HG02973 (cell line): ENCODE measurements at regions not wholly inside any gene's neighbourhood (a gene's known extent, or its start where the extent isn't known, plus 50 kb on each side); places are given as distances from the start of the nearest gene placed in this dataset.
"Not testable (repeated sequence)": the region's sequence is repeated elsewhere in the genome, so short reads cannot be mapped to it uniquely, and the experiment has no call there.

Experiments used
- ATAC-seq: cut with Tn5 transposase; IDR thresholded peaks from one replicate; pipeline ENCODE4 v1.9.1; 2021; ENCODE audit warnings: moderate library complexity; ENCODE audit not compliant: unreplicated experiment

DNA sequence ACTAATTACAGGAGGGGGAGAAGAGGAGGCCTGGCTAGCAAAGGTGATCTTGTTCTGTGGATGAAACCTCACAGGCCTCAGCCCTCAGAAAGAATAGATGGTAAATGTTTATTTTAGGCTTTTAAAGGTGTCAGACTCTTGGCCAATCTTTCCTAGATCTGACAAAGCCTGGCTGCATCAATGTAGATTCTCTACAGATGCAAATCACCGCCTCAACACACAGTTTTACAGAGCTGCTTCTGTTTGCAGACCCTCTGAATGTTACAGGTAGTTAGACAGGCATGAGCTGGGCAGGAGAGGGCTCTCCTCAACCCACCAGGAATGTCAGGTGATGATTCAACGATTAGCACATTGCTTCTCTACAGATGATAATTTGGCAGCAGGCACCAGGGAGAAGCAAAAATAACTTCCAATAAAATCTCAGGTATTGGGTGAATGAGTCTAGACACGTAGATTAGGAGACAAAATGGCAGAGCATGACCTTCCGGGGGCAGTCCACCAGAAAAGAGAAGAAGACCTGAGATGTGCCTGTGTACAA is 105.4 kb upstream of the VANGL1 start:
- no peak for ATAC-seq

DNA sequence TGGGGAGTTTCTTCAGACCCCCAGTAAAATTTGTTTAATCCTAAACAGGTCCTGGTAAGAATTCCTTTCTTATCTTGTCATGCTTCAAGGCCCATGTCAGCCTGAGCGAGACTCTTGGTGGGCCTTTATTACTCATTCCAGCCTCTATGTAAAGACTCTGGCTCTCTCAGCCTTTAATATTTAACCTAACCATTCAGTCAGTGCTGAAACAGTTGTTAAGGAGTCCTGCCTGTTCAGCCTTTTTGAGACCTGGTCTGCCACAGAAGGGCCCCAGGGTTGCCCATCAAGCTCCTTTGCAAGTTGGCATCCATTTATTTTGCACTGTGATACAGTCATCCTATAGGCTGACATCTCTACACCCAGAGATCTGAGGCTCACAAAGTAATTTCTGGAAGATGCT is 107.7 kb upstream of the VANGL1 start:
- ATAC-seq: no peak

DNA sequence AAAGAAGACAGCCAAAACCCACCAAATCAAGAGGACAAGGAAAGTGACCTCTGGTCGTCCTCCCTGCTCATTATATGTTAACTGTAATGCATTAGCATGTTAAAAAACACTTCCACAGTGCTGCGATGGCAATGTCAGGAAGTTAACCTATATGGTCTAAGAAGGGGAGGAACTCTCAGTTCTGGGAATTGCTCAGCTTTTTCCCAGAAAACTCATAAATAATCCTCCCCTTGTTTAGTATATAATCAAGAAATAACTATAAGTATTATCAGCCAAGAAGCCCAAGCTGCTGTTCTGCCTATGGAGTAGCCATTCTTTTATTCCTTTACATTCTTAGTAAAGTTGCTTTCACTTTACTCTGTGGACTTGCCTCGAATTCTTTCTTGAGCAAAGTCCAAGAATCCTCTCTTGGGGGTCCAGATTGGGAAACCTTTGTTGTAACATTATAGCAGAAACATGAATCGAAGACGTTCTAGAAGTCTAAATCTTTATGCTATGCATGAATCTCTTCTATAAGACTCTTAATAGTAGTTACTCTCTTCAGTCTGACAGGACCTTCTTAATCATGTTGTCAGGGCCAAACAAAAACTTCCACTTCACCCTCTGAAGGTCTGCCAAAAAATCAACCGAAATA is 110.0 kb upstream of the VANGL1 start:
- no peak for ATAC-seq

DNA sequence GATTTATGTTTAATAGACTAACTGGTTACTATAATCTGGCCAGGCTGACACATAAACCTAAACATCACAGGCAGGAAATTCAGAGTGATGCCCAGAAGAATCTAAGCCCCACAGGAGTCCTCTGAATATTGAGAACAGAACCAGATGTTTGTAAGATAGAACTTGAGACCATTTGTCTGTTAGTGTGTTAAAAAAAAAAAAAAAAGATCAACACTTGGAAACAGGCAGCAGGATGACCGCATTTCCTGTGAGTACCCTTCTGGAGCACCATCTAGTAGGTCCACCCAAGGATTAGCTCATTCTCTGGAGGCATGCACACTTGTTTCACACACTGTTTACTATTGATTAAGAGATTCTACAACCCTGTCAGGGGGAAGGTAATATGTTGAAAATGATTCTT is 111.4 kb upstream of the VANGL1 start:
- no peak for ATAC-seq

DNA sequence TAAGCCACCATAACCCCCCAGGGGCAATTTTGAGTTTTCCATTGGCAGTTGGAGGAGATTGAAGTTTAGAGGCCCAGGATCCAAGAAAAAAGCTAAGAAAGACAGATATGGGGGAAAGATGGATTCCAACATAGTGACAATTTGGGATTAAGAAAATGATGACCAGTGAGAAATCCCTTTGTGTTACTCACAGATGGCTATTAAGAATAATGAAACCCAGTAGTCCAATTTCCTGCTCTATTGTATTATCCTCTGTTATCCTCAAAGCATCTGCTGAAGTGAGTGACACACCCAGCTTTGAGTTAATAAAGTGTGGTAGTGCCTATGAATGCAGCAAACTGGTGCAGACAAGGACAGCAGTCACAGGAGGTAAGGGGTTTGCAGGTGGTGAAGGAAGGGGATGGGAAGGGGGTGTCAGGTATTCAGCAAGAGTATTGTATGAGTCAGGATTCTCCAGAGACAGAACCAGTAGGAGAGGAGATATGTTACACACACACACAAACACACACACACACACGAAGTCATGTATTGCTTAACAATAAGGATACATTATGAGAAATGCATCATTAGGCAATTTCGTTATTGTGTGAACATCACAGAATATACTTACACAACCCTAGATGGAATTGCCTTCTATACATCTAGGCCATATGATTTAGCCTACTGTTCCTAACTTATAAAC is 112.4 kb upstream of the VANGL1 start:
- ATAC-seq: no peak

DNA sequence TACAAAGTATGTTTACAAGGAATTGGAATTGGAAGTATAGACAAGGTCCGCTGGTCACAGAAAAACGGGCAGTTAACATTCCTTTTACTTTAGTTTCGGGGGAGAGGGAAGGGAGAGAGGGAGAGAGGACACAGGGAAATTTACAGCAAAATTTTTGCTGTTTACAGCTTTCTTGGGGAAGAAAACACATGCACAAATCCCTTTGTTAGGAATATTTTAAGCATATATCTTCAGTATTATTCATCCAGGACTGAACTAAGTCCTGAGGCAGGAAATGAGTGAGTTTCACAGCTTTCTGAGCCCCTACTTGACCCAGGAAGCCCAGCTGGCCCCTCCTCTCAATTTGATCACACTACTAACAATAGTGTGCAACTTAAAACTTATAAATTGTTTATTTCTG is 113.4 kb upstream of the VANGL1 start:
- ATAC-seq: not testable (repeated sequence)

DNA sequence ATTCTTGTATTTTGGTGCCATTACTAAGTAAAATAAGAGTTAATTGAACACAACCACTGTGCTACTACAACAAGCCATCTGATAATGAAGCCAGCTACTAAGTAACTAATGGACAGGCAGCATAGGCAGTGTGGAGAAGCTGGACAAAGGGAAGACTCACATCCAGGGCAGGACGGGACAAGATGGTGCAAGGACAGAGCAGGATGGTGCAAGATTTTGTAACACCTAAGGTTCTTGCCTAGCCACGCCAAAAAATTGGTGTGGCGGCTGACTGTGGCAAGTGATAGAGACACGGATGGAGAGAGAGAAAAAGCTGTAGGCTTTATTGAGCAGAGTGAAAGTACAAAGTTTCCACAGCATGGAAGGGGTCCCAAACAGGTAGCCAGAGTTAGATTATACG is 114.0 kb upstream of the VANGL1 start:
- no peak for ATAC-seq

DNA sequence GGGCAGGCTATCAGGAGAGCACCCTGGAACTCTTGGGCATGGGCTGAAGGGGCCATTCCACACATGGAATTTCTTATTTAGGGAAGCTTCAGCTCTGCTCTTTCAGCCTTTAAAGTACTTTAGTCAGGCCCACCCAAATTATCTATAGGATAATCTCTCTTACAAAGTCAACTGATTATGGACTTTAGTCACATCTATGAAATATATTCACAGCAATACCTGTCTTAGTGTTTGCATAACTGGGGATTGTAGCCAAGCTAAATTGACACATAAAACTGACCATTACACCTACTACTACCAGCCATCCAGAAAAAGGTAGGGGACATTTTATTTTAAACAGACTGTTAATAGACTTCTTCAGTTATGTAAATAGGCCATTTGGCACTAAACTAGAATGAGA is 114.9 kb upstream of the VANGL1 start:
- ATAC-seq: no peak

DNA sequence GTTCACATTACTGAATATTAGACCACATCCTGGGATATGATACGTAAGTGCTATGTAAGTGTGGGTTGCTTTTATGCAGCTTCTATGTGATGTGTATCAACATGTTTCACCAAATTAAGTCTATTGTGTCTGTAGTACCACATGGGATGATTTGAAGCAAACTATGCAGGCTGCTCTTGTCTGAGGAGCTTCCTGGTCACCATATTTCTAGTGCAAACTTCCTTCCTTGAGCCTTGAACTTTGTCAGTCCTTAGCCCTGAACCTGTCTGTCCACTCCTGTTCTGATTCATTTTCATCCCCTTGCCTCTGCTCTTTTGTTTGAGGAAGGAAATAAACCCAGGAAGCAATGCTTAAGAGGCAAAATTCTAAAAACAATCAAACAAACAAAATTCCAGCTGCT is 117.5 kb upstream of the VANGL1 start:
- ATAC-seq: no peak

DNA sequence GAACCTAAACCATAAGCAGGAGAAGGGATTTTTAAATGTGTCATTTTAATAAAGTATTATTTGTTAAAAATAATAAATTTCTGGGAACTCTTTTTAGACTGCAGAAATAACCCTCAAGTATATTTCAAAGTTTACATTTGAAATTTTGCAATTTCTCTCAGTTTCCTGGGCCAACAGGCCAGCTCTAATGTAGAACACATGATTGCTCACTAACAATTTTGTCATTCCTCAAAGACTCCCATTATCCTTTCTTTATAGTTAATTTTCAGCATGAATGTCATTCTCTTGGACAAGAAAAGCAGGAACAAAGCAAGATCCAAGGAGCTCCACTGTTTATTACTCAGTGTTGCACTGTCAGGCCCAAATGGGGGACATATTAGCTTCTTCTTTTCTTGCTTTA is 119.4 kb upstream of the VANGL1 start:
- ATAC-seq: no peak

DNA sequence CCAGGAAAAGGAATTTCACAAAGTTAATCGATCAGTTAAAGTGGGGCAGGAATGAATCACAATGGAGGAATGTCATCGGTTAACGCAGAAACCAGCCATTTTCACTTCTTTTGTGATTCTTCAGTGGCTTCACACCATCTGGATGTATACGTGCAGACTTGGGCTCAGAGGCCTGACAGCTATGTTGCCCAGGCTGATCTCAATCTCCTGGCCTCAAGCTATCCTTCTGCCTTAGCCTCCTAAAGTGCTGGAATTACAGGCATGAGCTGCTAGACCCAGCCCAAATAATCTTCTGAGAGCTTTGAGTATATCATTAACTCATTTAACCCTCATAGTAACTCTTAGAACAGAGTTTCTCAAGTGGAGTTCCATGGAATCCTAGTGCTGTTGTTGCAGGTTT is 126.5 kb upstream of the VANGL1 start:
- no peak for ATAC-seq

DNA sequence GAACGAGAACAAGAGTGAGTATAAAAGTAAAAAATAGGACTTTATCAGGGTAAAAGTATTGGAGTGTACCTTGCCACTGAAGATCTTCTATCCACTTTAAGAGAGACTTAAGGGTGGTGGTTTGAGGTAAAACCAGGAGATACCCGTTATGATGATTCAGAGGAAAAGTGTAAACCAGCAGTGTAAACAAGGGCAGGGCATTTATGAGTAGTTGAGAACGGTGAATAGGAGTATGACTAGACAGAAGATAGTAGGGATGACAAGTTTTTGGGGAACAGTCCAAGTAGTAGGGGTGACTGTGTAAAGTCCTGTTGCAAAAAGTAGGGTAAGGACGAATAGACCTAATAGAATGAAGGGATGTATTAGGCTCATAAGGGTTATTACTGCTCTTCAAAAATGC is 131.5 kb upstream of the VANGL1 start:
- ATAC-seq: not testable (repeated sequence)

DNA sequence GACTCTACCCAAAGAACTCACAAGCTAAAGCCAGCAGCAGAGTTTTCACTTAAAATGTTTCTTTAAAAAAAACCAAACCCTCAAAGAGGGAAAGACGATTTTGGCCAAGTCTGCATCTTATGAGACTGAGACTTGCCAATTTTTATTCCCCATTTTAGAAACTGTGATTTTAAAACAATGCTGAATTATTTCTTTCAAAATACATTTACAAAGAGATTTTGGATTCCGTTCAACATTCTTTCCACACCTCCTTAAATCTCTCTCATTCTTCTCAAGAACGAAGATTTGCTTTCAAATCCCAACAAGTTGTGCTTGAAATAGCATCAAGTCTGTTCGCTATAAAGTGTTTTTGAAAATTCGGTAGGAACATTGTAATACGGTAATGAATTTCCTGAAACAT is 133.9 kb upstream of the VANGL1 start:
- no peak for ATAC-seq

DNA sequence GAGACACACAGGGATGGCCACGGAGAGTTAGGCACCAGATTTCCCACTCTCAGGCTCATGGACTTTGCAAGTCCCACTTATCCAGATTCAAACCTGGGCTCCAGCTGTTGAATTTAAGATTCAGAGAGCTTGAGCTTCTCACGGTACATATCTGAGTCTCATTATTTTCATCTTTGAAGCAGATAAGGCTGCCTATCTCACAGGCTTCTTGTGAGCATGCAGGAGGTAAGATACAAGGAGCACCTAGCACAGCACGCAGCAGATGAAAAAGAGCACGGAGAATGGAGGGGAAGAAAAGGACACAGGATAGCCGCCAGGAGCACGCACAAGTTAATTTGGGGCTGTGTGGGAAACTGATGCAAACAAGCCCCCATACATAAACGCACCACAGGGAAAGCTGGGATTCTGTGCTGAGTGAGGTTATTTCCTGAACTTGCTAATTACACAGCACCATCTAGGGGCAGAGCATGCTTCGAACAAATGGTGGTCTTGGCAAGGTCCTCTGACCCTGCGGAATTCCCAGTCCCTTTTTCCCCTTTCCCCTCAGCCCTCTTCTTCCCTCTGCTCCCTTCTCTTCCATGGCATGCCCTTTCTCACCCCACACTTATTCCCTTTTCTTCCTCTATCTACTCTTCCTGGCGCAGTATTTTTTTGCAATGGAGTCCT is 134.7 kb upstream of the VANGL1 start:
- ATAC-seq: no peak

DNA sequence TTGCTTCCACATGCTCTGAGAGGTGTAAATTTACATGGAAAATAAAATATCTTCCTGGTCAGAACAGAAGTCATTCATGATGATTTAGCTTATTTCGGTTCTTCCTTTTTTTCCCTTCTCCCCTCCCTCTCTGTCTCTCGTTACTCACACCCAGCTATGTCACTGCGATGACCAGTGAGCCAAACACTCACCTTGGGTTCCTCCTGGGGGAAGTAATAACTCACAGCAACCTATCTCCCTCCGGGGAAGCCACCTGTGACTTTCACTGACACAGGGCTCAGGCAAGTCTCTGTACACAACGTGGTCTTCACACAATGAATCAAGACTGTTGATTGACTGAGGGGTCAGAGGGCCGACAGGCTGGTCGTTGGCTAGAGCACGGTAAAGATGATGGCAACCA is 135.3 kb upstream of the VANGL1 start:
- no peak for ATAC-seq

DNA sequence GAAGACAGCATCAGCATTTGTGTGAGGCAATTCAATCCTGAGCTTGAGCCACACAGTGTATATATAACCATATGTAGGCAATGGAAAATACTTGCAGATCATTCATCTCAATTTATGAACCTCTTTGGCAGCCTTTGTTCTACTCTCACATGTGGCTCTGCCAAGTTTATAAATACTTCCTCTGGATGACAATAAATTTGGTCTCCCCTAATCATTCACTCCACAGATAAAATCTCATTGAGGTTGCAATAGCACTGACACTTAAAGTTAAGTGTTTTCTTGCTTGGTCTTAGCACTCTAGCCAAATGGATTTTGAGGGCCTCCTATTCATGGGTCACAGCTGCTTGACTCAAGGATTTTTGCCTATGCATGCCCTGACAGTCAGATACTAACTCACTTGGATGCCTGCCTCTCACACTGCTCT is 136.6 kb upstream of the VANGL1 start:
- no peak for ATAC-seq

DNA sequence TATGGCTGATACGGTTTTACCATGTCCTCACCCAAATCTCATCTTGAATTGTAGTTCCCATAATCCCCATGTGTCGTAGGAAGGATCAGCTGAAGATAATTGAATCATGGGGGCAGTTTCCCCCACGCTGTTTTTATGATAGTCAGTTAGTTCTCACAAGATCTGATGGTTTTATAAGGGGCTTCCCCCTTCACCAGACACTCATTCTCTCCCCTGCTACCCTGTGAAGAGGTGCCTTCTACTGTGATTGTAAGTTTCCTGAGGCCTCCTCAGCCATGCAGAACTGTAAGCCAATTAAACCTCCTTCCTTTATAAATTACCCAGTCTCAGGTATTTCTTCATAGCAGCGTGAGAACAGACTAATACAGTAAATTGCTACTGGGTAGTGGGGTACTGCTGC is 139.6 kb upstream of the VANGL1 start:
- not testable (repeated sequence) for ATAC-seq

DNA sequence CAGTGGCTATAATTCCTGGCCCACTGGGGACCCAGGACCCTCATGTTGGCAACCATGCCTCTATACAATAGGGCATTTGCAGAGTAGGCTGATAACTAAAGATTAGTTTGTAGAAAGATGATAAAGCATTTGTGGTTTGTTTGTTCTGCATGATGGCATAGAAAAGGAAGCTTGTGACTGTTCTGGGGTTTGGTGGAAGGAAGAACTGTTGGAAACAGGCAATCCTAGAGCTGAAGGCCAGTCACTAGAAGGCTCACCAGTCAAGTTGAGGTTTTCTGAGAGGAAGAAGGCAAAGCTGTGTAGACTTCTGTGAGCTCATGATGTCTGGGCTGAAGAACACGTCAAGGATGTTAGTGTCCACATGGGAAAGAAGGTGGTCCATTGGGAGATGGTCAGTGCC is 140.3 kb upstream of the VANGL1 start:
- ATAC-seq: no peak

DNA sequence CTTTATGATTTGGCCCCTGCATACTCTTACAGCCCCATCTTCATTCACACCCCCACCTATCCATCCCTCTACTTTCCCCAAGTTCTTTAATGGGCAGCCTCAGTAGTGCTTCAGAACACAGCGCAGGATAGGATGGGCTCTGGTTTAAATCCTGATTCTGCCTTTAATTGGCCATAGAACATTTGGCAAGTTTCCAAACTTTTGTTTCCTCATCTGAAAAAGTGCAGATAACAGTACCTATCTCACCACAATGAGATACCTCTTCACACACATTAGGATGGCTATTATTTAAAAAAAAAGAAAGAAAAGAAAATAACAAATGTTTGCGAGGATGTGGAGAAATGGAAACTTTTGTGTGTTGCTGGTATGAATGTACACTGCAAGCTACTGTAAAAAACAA is 142.5 kb upstream of the VANGL1 start:
- ATAC-seq: no peak

DNA sequence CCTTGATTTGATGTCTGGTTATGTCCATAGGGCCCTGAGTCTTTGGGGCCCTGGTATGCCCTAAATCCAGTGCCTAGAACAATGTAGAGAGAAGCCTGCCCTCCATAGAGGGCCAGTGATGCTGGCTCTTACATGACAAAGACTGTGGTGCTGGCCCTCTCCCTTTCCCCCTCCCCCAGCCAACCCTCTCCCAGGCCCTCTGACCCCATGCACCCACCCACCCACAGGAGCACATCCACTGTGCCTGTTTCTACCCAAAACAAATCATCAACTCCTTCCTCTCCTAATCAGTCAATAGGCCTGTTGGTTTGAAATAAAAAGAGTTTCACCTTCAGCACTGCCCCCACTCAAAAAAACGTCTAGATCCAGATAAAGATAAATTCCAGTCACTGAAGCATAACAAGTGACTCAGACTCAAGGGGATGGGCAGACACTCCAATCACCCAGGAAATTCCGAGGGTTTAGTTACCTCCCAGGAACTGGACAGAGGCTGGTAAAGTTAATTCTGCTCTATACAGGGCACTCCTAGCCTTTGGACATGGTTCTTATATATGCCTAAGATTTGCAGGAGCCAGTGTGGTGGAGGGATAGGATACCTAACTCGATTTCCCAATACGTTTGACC is 144.8 kb upstream of the VANGL1 start:
- ATAC-seq: no peak

DNA sequence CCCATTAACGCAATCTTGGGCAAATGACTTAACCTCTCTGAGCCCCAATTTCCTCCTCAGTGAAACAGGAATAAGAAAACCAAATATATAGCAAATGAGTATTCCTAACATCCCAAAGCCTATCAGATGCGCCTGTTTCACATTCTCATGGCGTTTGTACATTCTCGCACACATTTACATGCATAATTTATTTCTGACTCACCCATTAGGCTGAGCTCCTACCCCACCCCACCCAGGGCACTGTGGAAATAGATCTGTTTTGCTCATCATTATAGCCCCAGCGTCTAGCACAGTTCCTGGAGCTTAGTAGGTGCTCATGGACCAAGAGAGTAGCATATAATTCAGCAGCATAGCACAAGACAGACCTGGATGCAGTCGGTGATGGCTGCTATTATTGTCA is 146.1 kb upstream of the VANGL1 start:
- ATAC-seq: no peak

DNA sequence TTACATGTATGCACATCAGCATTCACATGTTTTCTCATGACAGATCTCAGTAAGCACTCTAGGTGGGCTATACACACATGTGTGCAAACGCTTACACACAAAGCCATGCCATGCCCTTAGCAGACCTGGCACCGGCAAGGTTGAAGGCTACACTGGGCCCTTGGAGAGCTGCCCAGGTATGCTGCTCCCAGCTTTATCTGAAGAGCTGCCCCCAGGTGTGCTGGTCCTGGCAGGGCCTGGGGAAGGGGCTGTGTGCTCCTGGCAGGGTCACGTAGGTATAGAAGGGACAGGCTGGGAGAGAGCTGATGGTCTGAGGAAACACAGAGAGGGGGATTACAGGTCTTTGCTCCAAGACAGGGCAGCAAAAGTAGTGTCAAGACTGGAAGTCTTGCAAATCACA is 146.7 kb upstream of the VANGL1 start:
- no peak for ATAC-seq
